GM23338 (cell line): ENCODE measurements at regions not wholly inside any gene's neighbourhood (a gene's known extent, or its start where the extent isn't known, plus 50 kb on each side); places are given as distances from the start of the nearest gene placed in this dataset.

ENCODE experiments used
- ATAC-seq: fragments of 200-7000 bp; cut with Tn5 transposase; 3 replicates; pipeline ENCODE4 v1.9.1; 2020
- DNase-seq: peaks from one replicate; pipeline ENCODE4 v3.0.0-alpha.2; 2015; ENCODE audit warnings: low spot score
- H2AFZ ChIP-seq: fragments of 200-600 bp; sonication (generic); 2 replicates; pipeline ENCODE4 v1.8.0; 2016; ENCODE audit warnings: antibody characterized with exemption, mild to moderate bottlenecking, moderate library complexity
- H3F3A ChIP-seq: fragments of 200-600 bp; sonication (generic); replicated peaks from 2 replicates; pipeline ENCODE4 v1.8.0; 2017; ENCODE audit warnings: antibody characterized with exemption, mixed run types, low read depth
- H3K27ac ChIP-seq: fragments of 200-600 bp; sonication (generic); 2 replicates; pipeline ENCODE4 v1.6.1; 2016; ENCODE audit warnings: low read depth
- H3K27me3 ChIP-seq: fragments of 200-600 bp; sonication (generic); 2 replicates; pipeline ENCODE4 v1.8.0; 2016; ENCODE audit warnings: mild to moderate bottlenecking, mixed run types, moderate library complexity; ENCODE audit not compliant: insufficient read depth
- H3K36me3 ChIP-seq: fragments of 200-600 bp; sonication (generic); 2 replicates; pipeline ENCODE4 v1.8.0; 2016; ENCODE audit warnings: mild to moderate bottlenecking; ENCODE audit not compliant: insufficient read depth
- H3K4me1 ChIP-seq: fragments of 200-600 bp; sonication (generic); 2 replicates; pipeline ENCODE4 v1.8.0; 2016; ENCODE audit warnings: mild to moderate bottlenecking, moderate library complexity; ENCODE audit not compliant: insufficient read depth
- H3K4me2 ChIP-seq: fragments of 200-600 bp; sonication (generic); 2 replicates; pipeline ENCODE4 v1.7.1; 2017; ENCODE audit warnings: mixed run types
- H3K4me3 ChIP-seq: fragments of 200-600 bp; sonication (generic); 2 replicates; pipeline ENCODE4 v1.6.1; 2016; ENCODE audit warnings: mixed run types
- H3K79me2 ChIP-seq: fragments of 200-600 bp; sonication (generic); replicated peaks from 2 replicates; pipeline ENCODE4 v1.8.0; 2017; ENCODE audit warnings: mild to moderate bottlenecking; ENCODE audit not compliant: insufficient read depth
- H3K9me2 ChIP-seq: fragments of 200-600 bp; sonication (generic); 2 replicates; pipeline ENCODE4 v1.8.0; 2017; ENCODE audit not compliant: insufficient read depth
- H4K20me1 ChIP-seq: fragments of 200-600 bp; sonication (generic); replicated peaks from 2 replicates; pipeline ENCODE4 v1.8.0; 2017; ENCODE audit warnings: mild to moderate bottlenecking; ENCODE audit not compliant: insufficient read depth
- H3K27ac Mint-ChIP-seq: 2 replicates; pipeline ENCODE4 v1.8.0; 2020; ENCODE audit warnings: inconsistent platforms, mild to moderate bottlenecking, moderate library complexity, mixed read lengths
- H3K27me3 Mint-ChIP-seq: 3 replicates; pipeline ENCODE4 v1.8.0; 2022; ENCODE audit warnings: low read depth, mild to moderate bottlenecking, moderate library complexity, mixed read lengths, inconsistent platforms; ENCODE audit not compliant: insufficient read depth, poor library complexity
- H3K36me3 Mint-ChIP-seq: 3 replicates; pipeline ENCODE4 v1.8.0; 2021; ENCODE audit warnings: low read depth, mild to moderate bottlenecking, inconsistent platforms, moderate library complexity, mixed read lengths
- H3K4me1 Mint-ChIP-seq: 3 replicates; pipeline ENCODE4 v1.8.0; 2020; ENCODE audit warnings: mild to moderate bottlenecking, inconsistent platforms, mixed read lengths
- H3K4me3 Mint-ChIP-seq: 3 replicates; pipeline ENCODE4 v1.8.0; 2021; ENCODE audit warnings: moderate library complexity, mild to moderate bottlenecking, inconsistent platforms, mixed read lengths
- H3K9me3 Mint-ChIP-seq: 3 replicates; pipeline ENCODE4 v1.8.0; 2020; ENCODE audit warnings: moderate library complexity, mild to moderate bottlenecking, inconsistent platforms, mixed read lengths
- CREB1 ChIP-seq: fragments of 250-450 bp; sonication (Bioruptor Pico); IDR thresholded peaks from 2 replicates; pipeline ENCODE4 v1.5.0; 2020; ENCODE audit warnings: low read depth, mild to moderate bottlenecking, moderate library complexity
- CTCF ChIP-seq, 2 experiments: fragments of 200-600 bp in 1 of 2; sonication (generic) in 1 of 2; conservative IDR thresholded peaks; 2 replicates each; pipeline versions ENCODE4 v1.5.1 to v1.6.1; 2016 to 2017; ENCODE audit warnings: antibody characterized with exemption in 2 of 2, low read depth in 2 of 2, mild to moderate bottlenecking in 2 of 2, moderate library complexity in 1 of 2
- STAT1 ChIP-seq: IDR thresholded peaks from one replicate; pipeline ENCODE4 v1.6.1; 2016; ENCODE audit warnings: antibody characterized with exemption; ENCODE audit not compliant: unreplicated experiment
- ZNF114 ChIP-seq: fragments of 250-450 bp; sonication (Bioruptor Pico); IDR thresholded peaks from 2 replicates; pipeline ENCODE4 v1.5.0; 2020; ENCODE audit warnings: mild to moderate bottlenecking, moderate library complexity
- ZNF331 ChIP-seq: fragments of 250-450 bp; sonication (Bioruptor Pico); IDR thresholded peaks from 2 replicates; pipeline ENCODE4 v1.5.0; 2020; ENCODE audit warnings: low read depth, mild to moderate bottlenecking, moderate library complexity
- ZNF462 ChIP-seq: fragments of 250-450 bp; sonication (Bioruptor Pico); IDR thresholded peaks from 2 replicates; pipeline ENCODE4 v1.5.0; 2020; ENCODE audit warnings: mild to moderate bottlenecking, moderate library complexity

GRCh38 chr20:17809362-17810061, 109.7 kb downstream of the BANF2 start:
- no peaks in the 10 kb centered on the region for H3F3A ChIP-seq
- no peak for TF ChIP-seq ZNF331
- TF ChIP-seq STAT1 = no peak
- TF ChIP-seq CREB1 (CRISPR knock-in tag) = no peak
- TF ChIP-seq ZNF462 (CRISPR knock-in tag) = no peak
- no peak for TF ChIP-seq CTCF (conservative IDR thresholded peaks at IDR 0.05; ENCODE audit: low read depth in 2 of 2)
- TF ChIP-seq ZNF114 (CRISPR knock-in tag) = no peak
- no peak overlapping the region for H3K4me3 Mint-ChIP-seq
- peaks cover 13% of the 10 kb centered on the region for H3K4me1 Mint-ChIP-seq
- H3K27ac ChIP-seq = no peak overlapping the region
- ATAC-seq (peak; percentile 37), DNase-seq (no peak)
- no peaks in the 10 kb centered on the region for H3K36me3 ChIP-seq
- no peaks in the 10 kb centered on the region for H3K36me3 Mint-ChIP-seq
- H2AFZ ChIP-seq = peak overlapping the region; percentile 72; the same call in 1 of the 2 replicates
- H3K4me3 ChIP-seq = no peak overlapping the region
- H3K4me1 ChIP-seq = peaks cover 9% of the 10 kb centered on the region; the same call in 1 of the 2 replicates
- H3K27me3 Mint-ChIP-seq = no peaks in the 10 kb centered on the region
- no peaks in the 10 kb centered on the region for H3K27me3 ChIP-seq
- peaks cover 2% of the 10 kb centered on the region; the same call in 1 of the 2 replicates for H3K9me2 ChIP-seq
- no peaks in the 10 kb centered on the region for H3K79me2 ChIP-seq
- no peaks in the 10 kb centered on the region for H3K9me3 Mint-ChIP-seq
- H3K4me2 ChIP-seq = no peak overlapping the region
- H4K20me1 ChIP-seq = no peaks in the 10 kb centered on the region
- H3K27ac Mint-ChIP-seq = no peak overlapping the region
